ENCODE measurements at regions not wholly inside any gene's neighbourhood (a gene's known extent, or its start where the extent isn't known, plus 50 kb on each side); places are given as distances from the start of the nearest gene placed in this dataset.

- no peak for TF ChIP-seq CTCF (IDR thresholded peaks at IDR 0.05; ENCODE audit: insufficient read depth, low read length)
- TF ChIP-seq REST (IDR thresholded peaks at IDR 0.05; ENCODE audit: insufficient replicate concordance, low read depth) = no peak
- no peak for TF ChIP-seq POLR2AphosphoS5 (IDR thresholded peaks at IDR 0.05; ENCODE audit: low read depth)
- no peak for TF ChIP-seq SPI1 (IDR thresholded peaks at IDR 0.05; ENCODE audit: borderline replicate concordance, low read depth)
Measured at GRCh38 chr3:157624801-157625200, 121.6 kb upstream of the VEPH1 start.

Measured in HL-60 (cell line).